ENCODE measurements at regions not wholly inside any gene's neighbourhood (a gene's known extent, or its start where the extent isn't known, plus 50 kb on each side); places are given as distances from the start of the nearest gene placed in this dataset.

- H3K14ac ChIP-seq (replicated peaks; ENCODE audit: low read depth, low read length) = no peak overlapping the region
- no peak overlapping the region for H4K91ac ChIP-seq (ENCODE audit: insufficient read depth, low read depth, low read length)
- no peak overlapping the region for H3K4me2 ChIP-seq (ENCODE audit: low read depth, low read length)
- no peak overlapping the region for H2AFZ ChIP-seq (replicated peaks; ENCODE audit: low read length, poor library complexity)
- ChIA-PET POLR2A (ENCODE audit: unreplicated experiment) (no interaction called here), CTCF (no interaction called here)
- H3K18ac ChIP-seq (ENCODE audit: low read depth, low read length) = no peak overlapping the region
- H2BK20ac ChIP-seq (ENCODE audit: low read depth, low read length) = no peak overlapping the region
- H3K79me1 ChIP-seq (ENCODE audit: low read depth in 1 of 2, low read length in 2 of 2) = no peaks in the 10 kb centered on the region
- no peak overlapping the region for H2AK9ac ChIP-seq (replicated peaks; ENCODE audit: low read depth, low read length, poor library complexity)
- no peaks in the 10 kb centered on the region for H3K4me1 ChIP-seq (ENCODE audit: control insufficient read depth, insufficient read depth, low read length)
- ATAC-seq (ENCODE audit: low read depth) (no peak), DNase-seq (no peak)
- no peaks in the 10 kb centered on the region; the same call in 1 of the 2 replicates for H3K27me3 ChIP-seq (ENCODE audit: control insufficient read depth, insufficient read depth, low read length)
- intact Hi-C loops (cut with micrococcal nuclease) = no loop called here
- H3K27ac ChIP-seq (ENCODE audit: insufficient read depth, low read length) = no peak overlapping the region
- no peak overlapping the region for H4K5ac ChIP-seq (ENCODE audit: low read depth, low read length)
- in situ Hi-C loops (cut with MboI; ENCODE audit: low sequenced_read_pairs) = no loop called here
- H2BK120ac ChIP-seq (ENCODE audit: low read depth, low read length) = no peak overlapping the region
- no peaks in the 10 kb centered on the region for H3K36me3 ChIP-seq (ENCODE audit: control insufficient read depth, insufficient read depth, low read length)
- H2BK15ac ChIP-seq (ENCODE audit: low read depth, low read length) = no peak overlapping the region
- no peak overlapping the region for H2AK5ac ChIP-seq (ENCODE audit: low read depth, low read length)
- dilution Hi-C loops (cut with HindIII; ENCODE audit: low sequenced_read_pairs, unreplicated experiment) = no loop called here
- no peak for TF ChIP-seq ELK1 (IDR thresholded peaks at IDR 0.05; ENCODE audit: borderline replicate concordance, low read depth, low read length)
- no peak for TF ChIP-seq POLR2A (IDR thresholded peaks at IDR 0.05; ENCODE audit: low read depth, low read length)
- TF ChIP-seq RCOR1 (IDR thresholded peaks at IDR 0.05; ENCODE audit: insufficient replicate concordance, low read length) = no peak
- no peak for TF ChIP-seq RFX5 (IDR thresholded peaks at IDR 0.05; ENCODE audit: low read depth, low read length)
- no peak for TF ChIP-seq MXI1 (IDR thresholded peaks at IDR 0.05; ENCODE audit: borderline replicate concordance, low read depth, low read length)
- TF ChIP-seq NFE2L2 (IDR thresholded peaks at IDR 0.05; ENCODE audit: low read depth, low read length) = no peak
- TF ChIP-seq CHD1 (IDR thresholded peaks at IDR 0.05; ENCODE audit: low read depth, low read length) = no peak
- TF ChIP-seq, protein P1, sequence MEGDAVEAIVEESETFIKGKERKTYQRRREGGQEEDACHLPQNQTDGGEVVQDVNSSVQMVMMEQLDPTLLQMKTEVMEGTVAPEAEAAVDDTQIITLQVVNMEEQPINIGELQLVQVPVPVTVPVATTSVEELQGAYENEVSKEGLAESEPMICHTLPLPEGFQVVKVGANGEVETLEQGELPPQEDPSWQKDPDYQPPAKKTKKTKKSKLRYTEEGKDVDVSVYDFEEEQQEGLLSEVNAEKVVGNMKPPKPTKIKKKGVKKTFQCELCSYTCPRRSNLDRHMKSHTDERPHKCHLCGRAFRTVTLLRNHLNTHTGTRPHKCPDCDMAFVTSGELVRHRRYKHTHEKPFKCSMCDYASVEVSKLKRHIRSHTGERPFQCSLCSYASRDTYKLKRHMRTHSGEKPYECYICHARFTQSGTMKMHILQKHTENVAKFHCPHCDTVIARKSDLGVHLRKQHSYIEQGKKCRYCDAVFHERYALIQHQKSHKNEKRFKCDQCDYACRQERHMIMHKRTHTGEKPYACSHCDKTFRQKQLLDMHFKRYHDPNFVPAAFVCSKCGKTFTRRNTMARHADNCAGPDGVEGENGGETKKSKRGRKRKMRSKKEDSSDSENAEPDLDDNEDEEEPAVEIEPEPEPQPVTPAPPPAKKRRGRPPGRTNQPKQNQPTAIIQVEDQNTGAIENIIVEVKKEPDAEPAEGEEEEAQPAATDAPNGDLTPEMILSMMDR (conservative IDR thresholded peaks at IDR 0.05; ENCODE audit: low read depth, low read length) = no peak
- no TSS peak for BruUV-seq (replicated peaks)
- H4K8ac ChIP-seq (ENCODE audit: low read depth in 2 of 2, low read length in 2 of 2) = no peak overlapping the region
- no peak overlapping the region for H3K23ac ChIP-seq (ENCODE audit: low read depth, low read length)
- no peak overlapping the region for H3K56ac ChIP-seq (ENCODE audit: extremely low read depth, insufficient read depth, low read length)
- H4K20me1 ChIP-seq (ENCODE audit: insufficient read depth, low read length) = no peaks in the 10 kb centered on the region
- no peak overlapping the region for H2BK5ac ChIP-seq (ENCODE audit: low read depth, low read length, poor library complexity, severe bottlenecking)
- H3K9me1 ChIP-seq (ENCODE audit: insufficient read depth, low read length) = no peaks in the 10 kb centered on the region
- H3K4ac ChIP-seq (ENCODE audit: low read depth, low read length) = no peak overlapping the region
- H3K9me3 ChIP-seq (ENCODE audit: control insufficient read depth, insufficient read depth, low read length) = no peaks in the 10 kb centered on the region
- H3K9ac ChIP-seq (ENCODE audit: low read depth, low read length) = no peak overlapping the region
- no peak overlapping the region for H3K4me3 ChIP-seq (ENCODE audit: insufficient read depth, low read depth, low read length)
These were observed 389.8 kb downstream of the ETNK1 start for GRCh38 chr12:23014749-23015148.
